B cell (primary cell): ENCODE measurements at regions not wholly inside any gene's neighbourhood (a gene's known extent, or its start where the extent isn't known, plus 50 kb on each side); places are given as distances from the start of the nearest gene placed in this dataset.

Experiments used
- ATAC-seq: fragments of 200-7000 bp; cut with Tn5 transposase; one replicate; pipeline ENCODE4 v1.10.0; 2021; ENCODE audit warnings: low read depth, mild to moderate bottlenecking, moderate number of reproducible peaks, moderate library complexity
- CTCF ChIA-PET: fragments of 350-600 bp; sonication (Branson Sonifier 250); formaldehyde crosslinking; loops from one replicate; lab custom pipeline; 2021; ENCODE audit warnings: antibody characterized with exemption, inconsistent platforms; lab: Charles Lee
- POLR2A ChIA-PET: fragments of 350-600 bp; sonication (Branson Sonifier 250); formaldehyde crosslinking; loops from one replicate; lab custom pipeline; 2021; ENCODE audit warnings: antibody characterized with exemption; lab: Charles Lee
- DNase-seq: peaks from one replicate; pipeline ENCODE4 v3.0.0; 2013
- H2AFZ ChIP-seq: 2 replicates; pipeline ENCODE4 v1.6.1; 2012; ENCODE audit warnings: mild to moderate bottlenecking, low read depth, low read length; ENCODE audit not compliant: insufficient read depth, poor library complexity, severe bottlenecking
- H3K27ac ChIP-seq, 2 donors: 1 replicate in 1 of 2; 2 replicates in 1 of 2; pipeline ENCODE4 v1.5.1; 2012 to 2013; ENCODE audit warnings: low read length in 2 of 2, mild to moderate bottlenecking in 2 of 2, moderate library complexity in 1 of 2
- H3K27me3 ChIP-seq, 4 experiments: fragments of 200-600 bp in 1 of 4; sonication (generic) in 1 of 4; replicated peaks in 1 of 4; 1 replicate in 2 of 4; 2 replicates in 2 of 4; pipeline versions ENCODE4 v1.6.1 to v1.7.0; 2013 to 2016; ENCODE audit warnings: low read length in 3 of 4, mild to moderate bottlenecking in 2 of 4, mixed read lengths in 1 of 4, moderate library complexity in 1 of 4; ENCODE audit not compliant: insufficient read depth in 4 of 4, control insufficient read depth in 3 of 4; ENCODE audit errors: control extremely low read depth in 1 of 4
- H3K36me3 ChIP-seq, 2 experiments: replicated peaks in 1 of 2; 1 replicate in 1 of 2; 2 replicates in 1 of 2; pipeline versions ENCODE4 v1.6.1 to v1.7.1; 2013; ENCODE audit warnings: low read length in 1 of 2; ENCODE audit not compliant: insufficient read depth in 2 of 2, control insufficient read depth in 1 of 2; ENCODE audit errors: control extremely low read depth in 1 of 2, extremely low read depth in 1 of 2
- H3K4me1 ChIP-seq, 2 donors: fragments of 200-600 bp in 1 of 2; sonication (generic) in 1 of 2; 1 replicate in 1 of 2; 2 replicates in 1 of 2; pipeline versions ENCODE4 v1.5.1 to v1.6.1; 2013 to 2017; ENCODE audit warnings: low read length in 2 of 2; ENCODE audit not compliant: control insufficient read depth in 2 of 2, insufficient read depth in 2 of 2
- H3K4me2 ChIP-seq: replicated peaks from 2 replicates; pipeline ENCODE3; 2012; ENCODE audit warnings: mild to moderate bottlenecking, low read depth, low read length; ENCODE audit not compliant: poor library complexity, severe bottlenecking
- H3K4me3 ChIP-seq, 5 experiments: fragments of 200-600 bp in 1 of 5; sonication (generic) in 1 of 5; 1 replicate in 3 of 5; 2 replicates in 2 of 5; pipeline versions ENCODE4 v1.5.1 to v1.7.0; 2011 to 2016; ENCODE audit warnings: low read length in 4 of 5, mild to moderate bottlenecking in 4 of 5, low read depth in 2 of 5, control low read depth in 1 of 5, moderate library complexity in 1 of 5; ENCODE audit not compliant: insufficient read depth in 1 of 5; ENCODE audit errors: control extremely low read depth in 1 of 5, extremely low read depth in 1 of 5
- H3K79me2 ChIP-seq: fragments of 200-600 bp; sonication (generic); one replicate; pipeline ENCODE4 v1.6.0; 2016; ENCODE audit warnings: low read length; ENCODE audit not compliant: control insufficient read depth, insufficient read depth
- H3K9ac ChIP-seq: fragments of 200-600 bp; sonication (generic); 2 replicates; pipeline ENCODE4 v1.6.1; 2017; ENCODE audit warnings: mild to moderate bottlenecking, low read length, moderate library complexity
- H3K9me3 ChIP-seq, 3 donors: one replicate each; pipeline versions ENCODE4 v1.6.1 to v1.7.1; 2013; ENCODE audit warnings: low read length in 2 of 3; ENCODE audit not compliant: control insufficient read depth in 2 of 3, insufficient read depth in 1 of 3; ENCODE audit errors: control extremely low read depth in 1 of 3
- H4K20me1 ChIP-seq: 2 replicates; pipeline ENCODE4 v1.6.0; 2012; ENCODE audit warnings: mild to moderate bottlenecking, low read length; ENCODE audit not compliant: insufficient read depth, control insufficient read depth, poor library complexity, severe bottlenecking
- H3K27ac Mint-ChIP-seq: one replicate; pipeline ENCODE4 v1.8.0; 2021; ENCODE audit warnings: mixed read lengths
- H3K27me3 Mint-ChIP-seq: one replicate; pipeline ENCODE4 v1.8.0; 2021; ENCODE audit warnings: mixed read lengths
- H3K4me1 Mint-ChIP-seq: one replicate; pipeline ENCODE4 v1.8.0; 2021; ENCODE audit warnings: mixed read lengths
- H3K4me3 Mint-ChIP-seq: one replicate; pipeline ENCODE4 v1.8.0; 2021; ENCODE audit warnings: mixed read lengths
- H3K9me3 Mint-ChIP-seq: one replicate; pipeline ENCODE4 v1.8.0; 2022; ENCODE audit warnings: mixed read lengths; ENCODE audit not compliant: insufficient read depth
- CTCF ChIP-seq: fragments of 200-600 bp; IDR thresholded peaks from one replicate; pipeline ENCODE4 v1.8.0; 2022; ENCODE audit warnings: antibody characterized with exemption, mild to moderate bottlenecking
- EZH2 ChIP-seq: IDR thresholded peaks from 2 replicates; pipeline ENCODE4 v1.6.1; 2012; ENCODE audit warnings: borderline replicate concordance, low read depth, mild to moderate bottlenecking, moderate library complexity, low read length; ENCODE audit not compliant: insufficient read depth, poor library complexity, severe bottlenecking
- WGBS: methylation state at CpG from one replicate; pipeline ENCODE4 v1.1.5; 2013; ENCODE audit warnings: missing lambda C conversion rate; ENCODE audit not compliant: insufficient coverage; 5-methylcytosine and 5-hydroxymethylcytosine counted together
- intact Hi-C: fragments of 100-400 bp; cut with micrococcal nuclease; formaldehyde crosslinking; loops from one replicate; pipeline ENCODE4 v1.10.0; 2022

- no peaks in the 10 kb centered on the region for H3K79me2 ChIP-seq
- no peaks in the 10 kb centered on the region for H4K20me1 ChIP-seq
- POLR2A ChIA-PET = interaction anchor here (0.9 kb wide), 1 partner anchor 45 kb away, joined by 3 read pairs; no protein-coding TSS in a partner anchor
- Mint-ChIP-seq H3K4me3 (peak overlapping the region; percentile 33), H3K27ac (peak overlapping the region; percentile 83), H3K9me3 (no peaks in the 10 kb centered on the region), H3K27me3 (no peaks in the 10 kb centered on the region), H3K4me1 (peaks cover 68% of the 10 kb centered on the region)
- no peak for ATAC-seq
- peak overlapping the region; percentile 64 for H2AFZ ChIP-seq
- peak; percentile 26 for DNase-seq
- H3K4me1 ChIP-seq = peaks cover 58 to 64% of the 10 kb centered on the region in 2 donors
- H3K27me3 ChIP-seq = no peaks in the 10 kb centered on the region
- H3K36me3 ChIP-seq = no peaks in the 10 kb centered on the region
- H3K4me2 ChIP-seq = peak overlapping the region; percentile 38
- H3K27ac ChIP-seq = peak overlapping the region in 1 of 2 donors; percentile 54
- WGBS = 96% methylated on average over 3 of the region's 4 CpGs
- H3K9me3 ChIP-seq = no peaks in the 10 kb centered on the region
- CTCF ChIA-PET = interaction anchor here (1.0 to 7.2 kb wide), 5 partner anchors 10 to 125 kb away, joined by 4 to 144 read pairs (median 55); no protein-coding TSS in a partner anchor
- no peak for TF ChIP-seq CTCF
- TF ChIP-seq EZH2 = no peak
- H3K9ac ChIP-seq = no peak overlapping the region
- no peak overlapping the region for H3K4me3 ChIP-seq
- intact Hi-C loops = no loop called here
Measured at GRCh38 chr1:101312147-101312546, 75.3 kb downstream of the S1PR1 start.

GRCh38 chr1:101313356-101313755 lies 76.5 kb downstream of the S1PR1 start:
- intact Hi-C loops = no loop called here
- H3K9me3 Mint-ChIP-seq = no peaks in the 10 kb centered on the region
- no peak overlapping the region for H3K9ac ChIP-seq
- no peak for DNase-seq
- no peak overlapping the region for H3K4me3 ChIP-seq
- H3K4me1 Mint-ChIP-seq = peaks cover 56% of the 10 kb centered on the region
- no peak overlapping the region for H3K4me2 ChIP-seq
- H2AFZ ChIP-seq = no peak overlapping the region
- no peaks in the 10 kb centered on the region for H3K27me3 ChIP-seq
- no peak overlapping the region for H3K27ac Mint-ChIP-seq
- no peak for ATAC-seq
- H3K36me3 ChIP-seq = no peaks in the 10 kb centered on the region
- H3K27ac ChIP-seq = no peak overlapping the region
- H3K4me3 Mint-ChIP-seq = no peak overlapping the region
- H3K9me3 ChIP-seq = no peaks in the 10 kb centered on the region
- TF ChIP-seq EZH2 (no peak), CTCF (no peak)
- CTCF ChIA-PET = interaction anchor here (0.9 to 7.2 kb wide), 2 partner anchors 42 to 45 kb away, joined by 3 to 144 read pairs; no protein-coding TSS in a partner anchor
- POLR2A ChIA-PET = no interaction called here
- H3K4me1 ChIP-seq = peaks cover 46 to 52% of the 10 kb centered on the region in 2 donors
- 100% methylated on average over 1 of the region's 7 CpGs for WGBS
- H3K79me2 ChIP-seq = no peaks in the 10 kb centered on the region
- no peaks in the 10 kb centered on the region for H4K20me1 ChIP-seq
- no peaks in the 10 kb centered on the region for H3K27me3 Mint-ChIP-seq
